ENCODE measurements at regions not wholly inside any gene's neighbourhood (a gene's known extent, or its start where the extent isn't known, plus 50 kb on each side); places are given as distances from the start of the nearest gene placed in this dataset.

DNA sequence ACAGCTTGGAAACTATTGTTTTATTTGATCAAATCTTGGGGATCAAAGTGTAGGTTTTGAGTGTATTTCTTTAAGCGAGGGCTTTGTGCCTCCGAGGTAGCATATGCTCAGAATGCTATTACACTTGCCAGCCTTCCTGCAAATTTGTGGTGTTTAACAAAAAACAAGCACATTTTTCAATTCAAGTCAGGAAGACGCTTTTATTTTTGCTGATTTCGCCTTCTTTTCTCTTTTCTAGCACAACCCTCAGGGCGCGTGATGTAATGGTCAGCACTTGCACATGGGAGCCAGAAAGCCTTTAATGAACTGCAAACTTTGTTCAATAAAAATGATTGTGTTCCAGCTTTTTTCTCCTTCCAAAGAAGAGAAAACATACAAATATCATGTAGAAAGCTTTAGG is 466.5 kb downstream of the PRKD1 start:
- 46% methylated on average over 6 of the region's 6 CpGs for WGBS (ENCODE audit: missing lambda C conversion rate)
- FAIRE-seq: no peak
- CTCF ChIA-PET: no interaction called here

GRCh38 chr14:29461506-29461905 is 466.1 kb downstream of the PRKD1 start:
- no peak for DNase-seq (ENCODE audit: low read depth in 1 of 2, low spot score in 1 of 2)
- no peak for TF ChIP-seq POLR2AphosphoS2 (conservative IDR thresholded peaks at IDR 0.05; ENCODE audit: low read length)
- TF ChIP-seq MAFK (IDR thresholded peaks at IDR 0.05; ENCODE audit: partially characterized antibody): no peak
- TF ChIP-seq, protein P1, sequence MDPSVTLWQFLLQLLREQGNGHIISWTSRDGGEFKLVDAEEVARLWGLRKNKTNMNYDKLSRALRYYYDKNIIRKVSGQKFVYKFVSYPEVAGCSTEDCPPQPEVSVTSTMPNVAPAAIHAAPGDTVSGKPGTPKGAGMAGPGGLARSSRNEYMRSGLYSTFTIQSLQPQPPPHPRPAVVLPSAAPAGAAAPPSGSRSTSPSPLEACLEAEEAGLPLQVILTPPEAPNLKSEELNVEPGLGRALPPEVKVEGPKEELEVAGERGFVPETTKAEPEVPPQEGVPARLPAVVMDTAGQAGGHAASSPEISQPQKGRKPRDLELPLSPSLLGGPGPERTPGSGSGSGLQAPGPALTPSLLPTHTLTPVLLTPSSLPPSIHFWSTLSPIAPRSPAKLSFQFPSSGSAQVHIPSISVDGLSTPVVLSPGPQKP (IDR thresholded peaks at IDR 0.05; ENCODE audit: low read depth, low read length): no peak
- TF ChIP-seq EHMT2 (IDR thresholded peaks at IDR 0.05; ENCODE audit: low read depth): no peak
- no peak for TF ChIP-seq FOSB (CRISPR knock-in tag; IDR thresholded peaks at IDR 0.05)
- TF ChIP-seq FOXS1 (CRISPR knock-in tag; IDR thresholded peaks at IDR 0.05): no peak
- no peak for TF ChIP-seq SMC3 (IDR thresholded peaks at IDR 0.05)
- TF ChIP-seq, protein P2, sequence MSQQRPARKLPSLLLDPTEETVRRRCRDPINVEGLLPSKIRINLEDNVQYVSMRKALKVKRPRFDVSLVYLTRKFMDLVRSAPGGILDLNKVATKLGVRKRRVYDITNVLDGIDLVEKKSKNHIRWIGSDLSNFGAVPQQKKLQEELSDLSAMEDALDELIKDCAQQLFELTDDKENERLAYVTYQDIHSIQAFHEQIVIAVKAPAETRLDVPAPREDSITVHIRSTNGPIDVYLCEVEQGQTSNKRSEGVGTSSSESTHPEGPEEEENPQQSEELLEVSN (IDR thresholded peaks at IDR 0.05; ENCODE audit: borderline replicate concordance, low read depth): no peak
- H3K4me2 ChIP-seq: no peak overlapping the region
- ChIA-PET POLR2A (no interaction called here), CTCF (no interaction called here)
- WGBS (ENCODE audit: missing lambda C conversion rate): 0% methylated on average over 1 of the region's 1 CpG
- ATAC-seq: no peak
- no peaks in the 10 kb centered on the region; the same call in 2 of the 3 replicates for H3K9me3 ChIP-seq
- FAIRE-seq: no peak
- H3K4me3 ChIP-seq: no peak overlapping the region
- H3K27ac ChIP-seq: no peak overlapping the region
- H3K4me1 ChIP-seq: no peaks in the 10 kb centered on the region

More for the DNA sequence above, 466.5 kb downstream of the PRKD1 start:
- DNase-seq (ENCODE audit: low read depth in 1 of 2, low spot score in 1 of 2): no peak
- POLR2A ChIA-PET: no interaction called here
- H3K4me2 ChIP-seq: no peak overlapping the region
- no peak overlapping the region for H3K27ac ChIP-seq
- no peaks in the 10 kb centered on the region; the same call in 2 of the 3 replicates for H3K9me3 ChIP-seq
- no peak overlapping the region for H3K4me3 ChIP-seq
- TF ChIP-seq RFX5 (IDR thresholded peaks at IDR 0.05): no peak
- TF ChIP-seq MYC (IDR thresholded peaks at IDR 0.05; ENCODE audit: borderline replicate concordance, low read length): no peak
- no peak for TF ChIP-seq KDM5A (IDR thresholded peaks at IDR 0.05)
- no peak for TF ChIP-seq CBX2 (IDR thresholded peaks at IDR 0.05; ENCODE audit: borderline replicate concordance, low read depth)
- no peak for TF ChIP-seq ESRRA (IDR thresholded peaks at IDR 0.05; ENCODE audit: borderline replicate concordance, low read length)
- TF ChIP-seq, protein P3, sequence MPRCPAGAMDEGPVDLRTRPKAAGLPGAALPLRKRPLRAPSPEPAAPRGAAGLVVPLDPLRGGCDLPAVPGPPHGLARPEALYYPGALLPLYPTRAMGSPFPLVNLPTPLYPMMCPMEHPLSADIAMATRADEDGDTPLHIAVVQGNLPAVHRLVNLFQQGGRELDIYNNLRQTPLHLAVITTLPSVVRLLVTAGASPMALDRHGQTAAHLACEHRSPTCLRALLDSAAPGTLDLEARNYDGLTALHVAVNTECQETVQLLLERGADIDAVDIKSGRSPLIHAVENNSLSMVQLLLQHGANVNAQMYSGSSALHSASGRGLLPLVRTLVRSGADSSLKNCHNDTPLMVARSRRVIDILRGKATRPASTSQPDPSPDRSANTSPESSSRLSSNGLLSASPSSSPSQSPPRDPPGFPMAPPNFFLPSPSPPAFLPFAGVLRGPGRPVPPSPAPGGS (IDR thresholded peaks at IDR 0.05): no peak
- no peak for TF ChIP-seq MAZ (IDR thresholded peaks at IDR 0.05; ENCODE audit: borderline replicate concordance, low read depth, low read length)
- no peak for TF ChIP-seq SREBF2 (IDR thresholded peaks at IDR 0.05)
- TF ChIP-seq NR3C1 (IDR thresholded peaks at IDR 0.05): no peak
- TF ChIP-seq JUN (IDR thresholded peaks at IDR 0.05): no peak
- no peak for TF ChIP-seq SMC3 (IDR thresholded peaks at IDR 0.05)
- no peak for TF ChIP-seq TFCP2L1 (CRISPR knock-in tag; IDR thresholded peaks at IDR 0.05)
- no peak for TF ChIP-seq RNF2 (IDR thresholded peaks at IDR 0.05; ENCODE audit: borderline replicate concordance, low read depth)
- TF ChIP-seq NFE2L2 (conservative IDR thresholded peaks at IDR 0.05; ENCODE audit: low read length): no peak
- no peak for ATAC-seq
- no peaks in the 10 kb centered on the region for H3K4me1 ChIP-seq

GRCh38 chr14:29462321-29462720 is 465.3 kb downstream of the PRKD1 start:
- ATAC-seq: no peak
- Histone ChIP-seq H3K27ac (no peak overlapping the region), H3K4me1 (no peaks in the 10 kb centered on the region), H3K9me3 (no peaks in the 10 kb centered on the region; the same call in 2 of the 3 replicates), H3K4me2 (no peak overlapping the region), H3K4me3 (no peak overlapping the region)
- DNase-seq (ENCODE audit: low read depth in 1 of 2, low spot score in 1 of 2): no peak
- no peak for FAIRE-seq
- ChIA-PET CTCF (no interaction called here), POLR2A (no interaction called here)
- 4% methylated on average over 1 of the region's 1 CpG for WGBS (ENCODE audit: missing lambda C conversion rate)
- no peak for TF ChIP-seq TFCP2L1 (CRISPR knock-in tag; IDR thresholded peaks at IDR 0.05)
- TF ChIP-seq ZNF302 (CRISPR knock-in tag; IDR thresholded peaks at IDR 0.05): no peak
- TF ChIP-seq FOSL2 (IDR thresholded peaks at IDR 0.05): no peak
- TF ChIP-seq FOSL2 (CRISPR knock-in tag; IDR thresholded peaks at IDR 0.05): no peak
- no peak for TF ChIP-seq NPAS2 (CRISPR knock-in tag; IDR thresholded peaks at IDR 0.05; ENCODE audit: borderline replicate concordance)

Measured in A549 (cell line).